Stimulated activated CD4-positive, alpha-beta T cell treated with anti-CD3 and anti-CD28 coated beads, Interleukin-1b, Interleukin-23, amount 100 ng/mL, for 4 hours (primary cell): ENCODE measurements at regions not wholly inside any gene's neighbourhood (a gene's known extent, or its start where the extent isn't known, plus 50 kb on each side); places are given as distances from the start of the nearest gene placed in this dataset.
"Not testable (repeated sequence)": the region's sequence is repeated elsewhere in the genome, so short reads cannot be mapped to it uniquely, and the experiment has no call there.

Source experiments
- DNase-seq, 2 donors: peaks; one replicate each; pipeline ENCODE4 v3.0.0-alpha.2; 2020; ENCODE audit warnings: low read depth in 2 of 2

- no peak for DNase-seq
Observed at GRCh38 chr9:761176-761792, 80.2 kb upstream of the DMRT1 start.

GRCh38 chr9:761793-762560, 79.5 kb upstream of the DMRT1 start:
- no peak for DNase-seq

- no peak for DNase-seq
Observed at GRCh38 chr9:763692-764091, 77.8 kb upstream of the DMRT1 start.

GRCh38 chr9:764105-764524, 77.4 kb upstream of the DMRT1 start:
- DNase-seq: no peak

GRCh38 chr9:764986-765385, 76.5 kb upstream of the DMRT1 start:
- DNase-seq: no peak

- DNase-seq: not testable (repeated sequence)
Observed at GRCh38 chr9:767061-767561, 74.4 kb upstream of the DMRT1 start.

- DNase-seq: no peak
Observed at GRCh38 chr9:776086-776485, 65.4 kb upstream of the DMRT1 start.

- no peak for DNase-seq
Observed at GRCh38 chr9:777978-778377, 63.5 kb upstream of the DMRT1 start.

GRCh38 chr9:784202-784601, 57.3 kb upstream of the DMRT1 start:
- DNase-seq: no peak

- DNase-seq: no peak
Observed at GRCh38 chr9:784916-785315, 56.6 kb upstream of the DMRT1 start.

- no peak for DNase-seq
Observed at GRCh38 chr9:785997-786396, 55.5 kb upstream of the DMRT1 start.

GRCh38 chr9:786405-786804, 55.1 kb upstream of the DMRT1 start:
- DNase-seq: no peak

GRCh38 chr9:788777-789176, 52.7 kb upstream of the DMRT1 start:
- DNase-seq: no peak
